Liver (tissue), 8 donors: ENCODE measurements at regions not wholly inside any gene's neighbourhood (a gene's known extent, or its start where the extent isn't known, plus 50 kb on each side); places are given as distances from the start of the nearest gene placed in this dataset.

Experiments
- DNase-seq: peaks from one replicate; pipeline ENCODE4 v3.0.0-alpha.2; 2017; ENCODE audit warnings: low spot score
- H3K27ac ChIP-seq, 2 donors: one replicate each; pipeline ENCODE4 v1.7.0; 2013; ENCODE audit warnings: inconsistent platforms in 2 of 2, low read length in 2 of 2, control low read depth in 1 of 2, low read depth in 1 of 2, mild to moderate bottlenecking in 1 of 2
- H3K27me3 ChIP-seq, 4 donors: one replicate each; pipeline versions ENCODE4 v1.6.1 to v1.7.0; 2013; ENCODE audit warnings: low read length in 3 of 4, inconsistent platforms in 1 of 4, mild to moderate bottlenecking in 1 of 4, moderate library complexity in 1 of 4; ENCODE audit not compliant: control insufficient read depth in 4 of 4, insufficient read depth in 4 of 4
- H3K36me3 ChIP-seq, 4 donors: one replicate each; pipeline versions ENCODE4 v1.6.1 to v1.7.0; 2013; ENCODE audit warnings: low read length in 3 of 4, mild to moderate bottlenecking in 3 of 4, low read depth in 1 of 4, moderate library complexity in 1 of 4; ENCODE audit not compliant: control insufficient read depth in 4 of 4, insufficient read depth in 3 of 4
- H3K4me1 ChIP-seq, 4 donors: one replicate each; pipeline versions ENCODE4 v1.6.1 to v1.7.0; 2013; ENCODE audit warnings: low read length in 3 of 4, mild to moderate bottlenecking in 3 of 4, moderate library complexity in 1 of 4; ENCODE audit not compliant: control insufficient read depth in 4 of 4, insufficient read depth in 4 of 4
- H3K4me3 ChIP-seq, 3 donors: one replicate each; pipeline versions ENCODE4 v1.6.1 to v1.7.0; 2013; ENCODE audit warnings: low read length in 3 of 3, control low read depth in 1 of 3, low read depth in 1 of 3, mild to moderate bottlenecking in 1 of 3
- H3K9ac ChIP-seq, 2 donors: one replicate each; pipeline ENCODE4 v1.7.0; 2013; ENCODE audit warnings: low read length in 2 of 2, mild to moderate bottlenecking in 2 of 2, moderate library complexity in 2 of 2, control low read depth in 1 of 2, low read depth in 1 of 2
- H3K9me3 ChIP-seq, 4 donors: one replicate each; pipeline versions ENCODE4 v1.6.1 to v1.7.0; 2013; ENCODE audit warnings: low read length in 3 of 4; ENCODE audit not compliant: control insufficient read depth in 4 of 4
- EGR1 ChIP-seq, 2 donors: IDR thresholded peaks; 2 replicates each; pipeline ENCODE4 v1.6.1; 2016 to 2018; ENCODE audit warnings: antibody characterized with exemption in 2 of 2, low read depth in 2 of 2
- FOXA1 ChIP-seq: IDR thresholded peaks from 2 replicates; pipeline ENCODE4 v1.6.1; 2016; ENCODE audit warnings: antibody characterized with exemption
- FOXA2 ChIP-seq: IDR thresholded peaks from 2 replicates; pipeline ENCODE4 v1.6.1; 2016; ENCODE audit warnings: antibody characterized with exemption
- GABPA ChIP-seq, 2 donors: IDR thresholded peaks in 1 of 2; conservative IDR thresholded peaks in 1 of 2; 2 replicates each; pipeline ENCODE4 v1.6.1; 2016; ENCODE audit warnings: antibody characterized with exemption in 2 of 2, mild to moderate bottlenecking in 1 of 2, moderate library complexity in 1 of 2
- HNF4A ChIP-seq, 2 donors: conservative IDR thresholded peaks; 2 replicates each; pipeline ENCODE4 v1.6.1; 2016; ENCODE audit warnings: antibody characterized with exemption in 2 of 2, mild to moderate bottlenecking in 2 of 2
- HNF4G ChIP-seq: IDR thresholded peaks from 2 replicates; pipeline ENCODE4 v1.6.1; 2016; ENCODE audit warnings: antibody characterized with exemption
- JUND ChIP-seq, 2 donors: IDR thresholded peaks; 2 replicates each; pipeline ENCODE4 v1.6.1; 2016; ENCODE audit warnings: antibody characterized with exemption in 2 of 2
- NR2F2 ChIP-seq: IDR thresholded peaks from 2 replicates; pipeline ENCODE4 v1.6.1; 2016; ENCODE audit warnings: antibody characterized with exemption
- RAD21 ChIP-seq, 2 donors: IDR thresholded peaks; 2 replicates each; pipeline ENCODE4 v1.6.1; 2016; ENCODE audit warnings: antibody characterized with exemption in 2 of 2, mild to moderate bottlenecking in 2 of 2
- RXRA ChIP-seq, 2 donors: IDR thresholded peaks; 2 replicates each; pipeline ENCODE4 v1.6.1; 2017 to 2018; ENCODE audit warnings: antibody characterized with exemption in 2 of 2, mild to moderate bottlenecking in 1 of 2
- SP1 ChIP-seq: IDR thresholded peaks from 2 replicates; pipeline ENCODE4 v1.6.1; 2018; ENCODE audit warnings: antibody characterized with exemption, mild to moderate bottlenecking
- TAF1 ChIP-seq: conservative IDR thresholded peaks from 2 replicates; pipeline ENCODE4 v1.6.1; 2016; ENCODE audit warnings: antibody characterized with exemption, mild to moderate bottlenecking
- YY1 ChIP-seq: IDR thresholded peaks from 2 replicates; pipeline ENCODE4 v1.6.1; 2016; ENCODE audit warnings: antibody characterized with exemption, mild to moderate bottlenecking
- WGBS: extraction: QIAGEN DNeasy Blood & Tissue Kit; methylation state at CpG from one replicate; pipeline ENCODE4 v1.1.7; 2013; 5-methylcytosine and 5-hydroxymethylcytosine counted together
- TF ChIP-seq, protein P1 (sequence below): IDR thresholded peaks from 2 replicates; pipeline ENCODE4 v1.6.1; 2016; ENCODE audit warnings: antibody characterized with exemption
- TF ChIP-seq, protein P2 (sequence below): IDR thresholded peaks from 2 replicates; pipeline ENCODE4 v1.6.1; 2016; ENCODE audit warnings: antibody characterized with exemption
- TF ChIP-seq, protein P3 (sequence below): fragments of 150-350 bp; IDR thresholded peaks from 2 replicates; pipeline ENCODE4 v1.5.1; 2017; ENCODE audit warnings: improper control_type of control experiment, low read depth, low read length; ENCODE audit not compliant: missing input control
- TF ChIP-seq, protein P4 (sequence below): IDR thresholded peaks from 2 replicates; pipeline ENCODE4 v1.6.1; 2016; ENCODE audit warnings: antibody characterized with exemption, mild to moderate bottlenecking
- TF ChIP-seq, protein P5 (sequence below): IDR thresholded peaks from 2 replicates; pipeline ENCODE4 v1.6.1; 2016; ENCODE audit warnings: antibody characterized with exemption
- donor health status: healthy.
- donor health status: healthy.
- donor health status: healthy.
- donor health status: healthy.
- donor health status: healthy.

DNA sequence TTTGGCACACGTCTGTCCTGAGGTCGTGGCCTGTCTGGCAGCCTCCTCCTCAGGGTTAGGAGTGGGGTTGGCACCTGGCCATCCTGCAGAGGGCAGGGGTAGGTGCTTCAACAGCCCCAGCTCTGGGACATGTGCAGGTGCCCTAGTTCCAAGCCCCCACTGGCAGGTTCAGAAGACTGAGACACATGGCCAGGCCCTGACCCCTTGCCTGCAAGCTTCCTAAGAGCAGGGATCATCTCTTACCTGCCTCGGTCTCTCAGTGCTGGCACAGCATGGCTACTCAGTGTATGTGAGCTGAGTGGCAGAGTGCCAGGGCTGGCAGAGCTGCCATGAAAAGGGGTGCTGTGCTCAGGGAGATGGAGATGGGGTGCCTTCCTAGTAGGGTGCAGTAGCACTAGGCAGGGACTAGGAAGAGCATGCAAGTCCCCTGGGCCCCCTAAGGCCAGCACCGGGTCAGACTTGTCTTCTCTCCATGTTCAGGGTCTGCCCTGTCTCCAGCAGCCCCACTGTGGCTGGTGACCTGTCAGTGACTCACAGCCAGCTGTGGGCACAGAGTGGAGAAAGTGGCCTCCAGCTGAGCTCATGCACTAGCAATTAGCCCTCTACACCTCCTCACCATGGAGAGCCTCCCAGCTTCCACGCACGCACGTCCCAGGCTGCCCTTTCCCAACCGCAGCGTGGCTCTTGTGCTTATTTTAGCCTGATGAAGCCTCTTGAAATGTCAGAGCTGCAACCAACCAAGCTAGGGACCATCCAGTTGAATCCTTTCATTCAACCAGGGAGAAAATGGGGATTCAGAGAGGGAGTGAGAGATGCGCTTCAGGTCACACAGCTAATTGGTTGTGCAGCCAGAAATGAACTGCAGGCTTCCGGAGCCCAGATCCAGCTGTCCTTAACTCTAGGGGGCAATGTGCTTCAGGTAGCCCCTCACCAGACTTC, 116.6 kb downstream of the MRPL14 start (continued):
- TF ChIP-seq JUND (IDR thresholded peaks at IDR 0.05) = no peak
- TF ChIP-seq, protein P1, sequence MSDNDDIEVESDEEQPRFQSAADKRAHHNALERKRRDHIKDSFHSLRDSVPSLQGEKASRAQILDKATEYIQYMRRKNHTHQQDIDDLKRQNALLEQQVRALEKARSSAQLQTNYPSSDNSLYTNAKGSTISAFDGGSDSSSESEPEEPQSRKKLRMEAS = no peak
- TF ChIP-seq RXRA (IDR thresholded peaks at IDR 0.05) = no peak
- TF ChIP-seq, protein P2, sequence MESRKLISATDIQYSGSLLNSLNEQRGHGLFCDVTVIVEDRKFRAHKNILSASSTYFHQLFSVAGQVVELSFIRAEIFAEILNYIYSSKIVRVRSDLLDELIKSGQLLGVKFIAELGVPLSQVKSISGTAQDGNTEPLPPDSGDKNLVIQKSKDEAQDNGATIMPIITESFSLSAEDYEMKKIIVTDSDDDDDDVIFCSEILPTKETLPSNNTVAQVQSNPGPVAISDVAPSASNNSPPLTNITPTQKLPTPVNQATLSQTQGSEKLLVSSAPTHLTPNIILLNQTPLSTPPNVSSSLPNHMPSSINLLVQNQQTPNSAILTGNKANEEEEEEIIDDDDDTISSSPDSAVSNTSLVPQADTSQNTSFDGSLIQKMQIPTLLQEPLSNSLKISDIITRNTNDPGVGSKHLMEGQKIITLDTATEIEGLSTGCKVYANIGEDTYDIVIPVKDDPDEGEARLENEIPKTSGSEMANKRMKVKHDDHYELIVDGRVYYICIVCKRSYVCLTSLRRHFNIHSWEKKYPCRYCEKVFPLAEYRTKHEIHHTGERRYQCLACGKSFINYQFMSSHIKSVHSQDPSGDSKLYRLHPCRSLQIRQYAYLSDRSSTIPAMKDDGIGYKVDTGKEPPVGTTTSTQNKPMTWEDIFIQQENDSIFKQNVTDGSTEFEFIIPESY = no peak
- no peak for TF ChIP-seq HNF4A (conservative IDR thresholded peaks at IDR 0.05)
- TF ChIP-seq, protein P3, sequence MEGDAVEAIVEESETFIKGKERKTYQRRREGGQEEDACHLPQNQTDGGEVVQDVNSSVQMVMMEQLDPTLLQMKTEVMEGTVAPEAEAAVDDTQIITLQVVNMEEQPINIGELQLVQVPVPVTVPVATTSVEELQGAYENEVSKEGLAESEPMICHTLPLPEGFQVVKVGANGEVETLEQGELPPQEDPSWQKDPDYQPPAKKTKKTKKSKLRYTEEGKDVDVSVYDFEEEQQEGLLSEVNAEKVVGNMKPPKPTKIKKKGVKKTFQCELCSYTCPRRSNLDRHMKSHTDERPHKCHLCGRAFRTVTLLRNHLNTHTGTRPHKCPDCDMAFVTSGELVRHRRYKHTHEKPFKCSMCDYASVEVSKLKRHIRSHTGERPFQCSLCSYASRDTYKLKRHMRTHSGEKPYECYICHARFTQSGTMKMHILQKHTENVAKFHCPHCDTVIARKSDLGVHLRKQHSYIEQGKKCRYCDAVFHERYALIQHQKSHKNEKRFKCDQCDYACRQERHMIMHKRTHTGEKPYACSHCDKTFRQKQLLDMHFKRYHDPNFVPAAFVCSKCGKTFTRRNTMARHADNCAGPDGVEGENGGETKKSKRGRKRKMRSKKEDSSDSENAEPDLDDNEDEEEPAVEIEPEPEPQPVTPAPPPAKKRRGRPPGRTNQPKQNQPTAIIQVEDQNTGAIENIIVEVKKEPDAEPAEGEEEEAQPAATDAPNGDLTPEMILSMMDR = no peak
- TF ChIP-seq YY1 = no peak
- TF ChIP-seq SP1 = no peak
- no peak for TF ChIP-seq FOXA1

DNA sequence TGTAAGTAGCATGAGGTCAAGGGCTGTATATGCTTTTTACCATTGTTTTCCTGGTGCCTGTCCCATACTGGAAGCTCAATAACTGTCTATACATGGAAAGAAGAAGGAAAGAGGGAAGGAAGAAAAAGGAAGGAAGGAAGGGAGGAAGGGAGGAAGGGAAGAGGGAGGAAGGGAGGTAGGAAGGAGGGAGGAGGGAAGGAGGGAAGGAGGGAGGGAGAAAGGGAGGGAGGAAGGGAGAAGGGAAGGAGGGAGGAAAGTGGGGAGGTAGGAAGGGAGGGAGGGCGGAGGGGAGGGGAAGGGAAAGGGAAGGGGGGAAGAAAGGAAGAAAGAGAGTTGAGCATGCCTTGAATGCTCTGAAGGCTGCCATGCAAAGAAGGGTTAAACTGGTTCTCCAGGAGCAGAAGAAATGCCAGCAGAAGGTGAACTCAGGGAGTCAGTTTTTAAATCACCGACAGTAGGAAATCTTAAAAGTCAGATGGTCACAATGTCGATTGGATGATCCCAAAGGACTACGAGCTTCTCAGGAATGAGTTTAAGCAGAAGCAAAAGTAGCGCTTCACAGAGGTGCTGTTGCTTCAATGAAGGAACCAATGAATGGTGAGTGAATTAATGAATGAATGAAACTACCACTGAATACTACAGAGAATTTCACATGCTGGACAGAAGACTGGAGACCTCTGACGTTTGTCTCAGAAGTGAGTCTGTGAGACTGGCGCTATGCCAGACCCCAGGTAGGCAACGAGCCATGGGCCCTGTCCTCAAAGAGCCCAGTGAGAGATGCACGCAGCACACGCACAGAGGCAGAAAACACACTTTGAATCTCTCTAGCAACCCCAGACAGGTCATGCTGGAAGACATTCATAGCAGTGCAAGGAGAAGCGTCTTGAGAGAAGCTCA, 117.6 kb downstream of the MRPL14 start:
- Histone ChIP-seq H3K4me3 (no peak overlapping the region), H3K36me3 (no peaks in the 10 kb centered on the region), H3K9me3 (no peaks in the 10 kb centered on the region), H3K9ac (no peak overlapping the region), H3K27me3 (no peaks in the 10 kb centered on the region), H3K4me1 (no peaks in the 10 kb centered on the region), H3K27ac (no peak overlapping the region)
- WGBS = 76% methylated on average over 11 of the region's 11 CpGs
- no peak for DNase-seq
- TF ChIP-seq HNF4A (conservative IDR thresholded peaks at IDR 0.05) = no peak
- no peak for TF ChIP-seq RAD21 (IDR thresholded peaks at IDR 0.05)
- TF ChIP-seq, protein P2 = no peak
- TF ChIP-seq NR2F2 = no peak
- no peak for TF ChIP-seq TAF1
- no peak for TF ChIP-seq FOXA2
- TF ChIP-seq SP1 = no peak
- TF ChIP-seq, protein P4, sequence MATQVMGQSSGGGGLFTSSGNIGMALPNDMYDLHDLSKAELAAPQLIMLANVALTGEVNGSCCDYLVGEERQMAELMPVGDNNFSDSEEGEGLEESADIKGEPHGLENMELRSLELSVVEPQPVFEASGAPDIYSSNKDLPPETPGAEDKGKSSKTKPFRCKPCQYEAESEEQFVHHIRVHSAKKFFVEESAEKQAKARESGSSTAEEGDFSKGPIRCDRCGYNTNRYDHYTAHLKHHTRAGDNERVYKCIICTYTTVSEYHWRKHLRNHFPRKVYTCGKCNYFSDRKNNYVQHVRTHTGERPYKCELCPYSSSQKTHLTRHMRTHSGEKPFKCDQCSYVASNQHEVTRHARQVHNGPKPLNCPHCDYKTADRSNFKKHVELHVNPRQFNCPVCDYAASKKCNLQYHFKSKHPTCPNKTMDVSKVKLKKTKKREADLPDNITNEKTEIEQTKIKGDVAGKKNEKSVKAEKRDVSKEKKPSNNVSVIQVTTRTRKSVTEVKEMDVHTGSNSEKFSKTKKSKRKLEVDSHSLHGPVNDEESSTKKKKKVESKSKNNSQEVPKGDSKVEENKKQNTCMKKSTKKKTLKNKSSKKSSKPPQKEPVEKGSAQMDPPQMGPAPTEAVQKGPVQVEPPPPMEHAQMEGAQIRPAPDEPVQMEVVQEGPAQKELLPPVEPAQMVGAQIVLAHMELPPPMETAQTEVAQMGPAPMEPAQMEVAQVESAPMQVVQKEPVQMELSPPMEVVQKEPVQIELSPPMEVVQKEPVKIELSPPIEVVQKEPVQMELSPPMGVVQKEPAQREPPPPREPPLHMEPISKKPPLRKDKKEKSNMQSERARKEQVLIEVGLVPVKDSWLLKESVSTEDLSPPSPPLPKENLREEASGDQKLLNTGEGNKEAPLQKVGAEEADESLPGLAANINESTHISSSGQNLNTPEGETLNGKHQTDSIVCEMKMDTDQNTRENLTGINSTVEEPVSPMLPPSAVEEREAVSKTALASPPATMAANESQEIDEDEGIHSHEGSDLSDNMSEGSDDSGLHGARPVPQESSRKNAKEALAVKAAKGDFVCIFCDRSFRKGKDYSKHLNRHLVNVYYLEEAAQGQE = no peak
- TF ChIP-seq EGR1 (IDR thresholded peaks at IDR 0.05; ENCODE audit: low read depth in 2 of 2) = no peak
- TF ChIP-seq, protein P1 = no peak
- TF ChIP-seq, protein P3 = no peak
- TF ChIP-seq, protein P5, sequence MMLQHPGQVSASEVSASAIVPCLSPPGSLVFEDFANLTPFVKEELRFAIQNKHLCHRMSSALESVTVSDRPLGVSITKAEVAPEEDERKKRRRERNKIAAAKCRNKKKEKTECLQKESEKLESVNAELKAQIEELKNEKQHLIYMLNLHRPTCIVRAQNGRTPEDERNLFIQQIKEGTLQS = no peak
- no peak for TF ChIP-seq JUND (IDR thresholded peaks at IDR 0.05)
- no peak for TF ChIP-seq HNF4G
- no peak for TF ChIP-seq GABPA (IDR thresholded peaks at IDR 0.05 in 1 of 2, conservative IDR thresholded peaks at IDR 0.05 in 1 of 2)
- no peak for TF ChIP-seq RXRA (IDR thresholded peaks at IDR 0.05)
- TF ChIP-seq FOXA1 = no peak
- TF ChIP-seq YY1 = no peak
